GM12878 (cell line): ENCODE measurements at regions not wholly inside any gene's neighbourhood (a gene's known extent, or its start where the extent isn't known, plus 50 kb on each side); places are given as distances from the start of the nearest gene placed in this dataset.

ENCODE experiments used
- ATAC-seq: fragments of 200-7000 bp; cut with Tn5 transposase; 3 replicates; pipeline ENCODE4 v1.9.1; 2020; ENCODE audit warnings: mild to moderate bottlenecking, moderate library complexity
- BruUV-seq: library from RNA; stranded (reverse); fragments of 400-500 nt; replicated peaks from 2 replicates; lab custom pipeline; 2021; lab: Mats Ljungman, UMichigan
- CTCF ChIA-PET: fragments of 300-600 bp; sonication (Branson Sonifier 250); formaldehyde crosslinking; extraction: SDS; loops from one replicate; lab custom pipeline; 2021; ENCODE audit warnings: inconsistent platforms; lab: Yijun Ruan, JAX
- POLR2A ChIA-PET: fragments of 350-600 bp; formaldehyde crosslinking; extraction: SDS; loops from one replicate; lab custom pipeline; 2021; ENCODE audit warnings: inconsistent platforms; lab: Charles Lee
- RAD21 ChIA-PET: fragments of 300-600 bp; sonication (Branson Sonifier 250); formaldehyde crosslinking; loops from one replicate; lab custom pipeline; 2023; ENCODE audit warnings: antibody characterized with exemption; ENCODE audit not compliant: unreplicated experiment; lab: Charles Lee
- SMC1A ChIA-PET: fragments of 300-600 bp; sonication (Branson Sonifier 250); formaldehyde crosslinking; loops from one replicate; lab custom pipeline; 2023; ENCODE audit not compliant: unreplicated experiment, uncharacterized antibody; lab: Charles Lee
- DNase-seq: peaks from one replicate; pipeline ENCODE4 v3.0.0-alpha.2; 2011; ENCODE audit warnings: low read depth, low spot score
- FAIRE-seq: peaks from 3 replicates; lab custom pipeline; 2011; peaks lifted over from hg19 to GRCh38; lab: Jason Lieb, UNC
- H2AFZ ChIP-seq: 2 replicates; pipeline ENCODE4 v1.6.0; 2011; ENCODE audit warnings: low read depth, low read length, control low read depth; ENCODE audit not compliant: control insufficient read depth
- H3K27ac ChIP-seq: 2 replicates; pipeline ENCODE4 v1.5.1; 2011; ENCODE audit warnings: control low read depth; ENCODE audit not compliant: control insufficient read depth, insufficient read depth
- H3K27me3 ChIP-seq, 2 experiments: replicated peaks in 1 of 2; 2 replicates each; pipeline versions ENCODE4 v1.6.0 to v1.6.1; 2011; ENCODE audit warnings: low read length in 1 of 2; ENCODE audit not compliant: control insufficient read depth in 2 of 2, insufficient read depth in 2 of 2
- H3K36me3 ChIP-seq, 2 experiments: 2 replicates each; pipeline ENCODE4 v1.5.1; 2011; ENCODE audit warnings: low read length in 1 of 2; ENCODE audit not compliant: control insufficient read depth in 2 of 2, insufficient read depth in 2 of 2
- H3K4me1 ChIP-seq: 2 replicates; pipeline ENCODE4 v1.6.1; 2011; ENCODE audit warnings: mild to moderate bottlenecking, low read length, moderate library complexity, mixed read lengths; ENCODE audit not compliant: control insufficient read depth, insufficient read depth
- H3K4me2 ChIP-seq: 2 replicates; pipeline ENCODE4 v1.6.0; 2011; ENCODE audit warnings: control low read depth; ENCODE audit not compliant: control insufficient read depth, insufficient read depth
- H3K4me3 ChIP-seq: fragments of 200-600 bp; sonication (generic); 2 replicates; pipeline ENCODE4 v1.5.1; 2016
- H3K79me2 ChIP-seq: 2 replicates; pipeline ENCODE4 v1.6.0; 2011; ENCODE audit warnings: low read length; ENCODE audit not compliant: control insufficient read depth, insufficient read depth
- H3K9ac ChIP-seq: 2 replicates; pipeline ENCODE4 v1.8.0; 2011; ENCODE audit warnings: low read length, control low read depth, mixed read lengths; ENCODE audit not compliant: control insufficient read depth, insufficient read depth
- H3K9me3 ChIP-seq: replicated peaks from 3 replicates; pipeline ENCODE4 v1.5.1; 2011; ENCODE audit warnings: mild to moderate bottlenecking, low read length; ENCODE audit not compliant: control insufficient read depth, insufficient read depth
- H4K20me1 ChIP-seq: 2 replicates; pipeline ENCODE4 v1.6.0; 2011; ENCODE audit not compliant: control insufficient read depth, insufficient read depth
- BHLHE40 ChIP-seq, 2 experiments: fragments of 450-650 bp in 1 of 2; IDR thresholded peaks; 2 replicates each; pipeline ENCODE4 v1.6.1; 2011 to 2017; ENCODE audit warnings: low read depth in 2 of 2, borderline replicate concordance in 1 of 2, improper control_type of control experiment in 1 of 2, low read length in 1 of 2, mild to moderate bottlenecking in 1 of 2
- FOS ChIP-seq: IDR thresholded peaks from 3 replicates; pipeline ENCODE4 v1.6.1; 2011; ENCODE audit warnings: borderline replicate concordance; ENCODE audit not compliant: insufficient read length; ENCODE audit errors: extremely low read depth
- IKZF1 ChIP-seq: fragments of 450-650 bp; conservative IDR thresholded peaks from 2 replicates; pipeline ENCODE4 v1.6.1; 2017; ENCODE audit warnings: antibody characterized with exemption, mild to moderate bottlenecking
- SIN3A ChIP-seq: IDR thresholded peaks from 2 replicates; pipeline ENCODE4 v1.6.1; 2012; ENCODE audit warnings: low read depth, low read length, improper control_type of control experiment
- SUPT20H ChIP-seq: IDR thresholded peaks from 2 replicates; pipeline ENCODE4 v1.6.1; 2011; ENCODE audit warnings: low read depth, mild to moderate bottlenecking, low read length, moderate library complexity, borderline replicate concordance; ENCODE audit not compliant: control insufficient read depth
- SUZ12 ChIP-seq: fragments of 200-600 bp; sonication (generic); IDR thresholded peaks from one replicate; pipeline ENCODE4 v1.6.1; 2018; ENCODE audit warnings: antibody characterized with exemption, mild to moderate bottlenecking; ENCODE audit not compliant: unreplicated experiment
- WGBS: methylation state at CpG from one replicate; pipeline ENCODE4 v1.1.6; 2016; ENCODE audit warnings: low lambda C conversion rate; ENCODE audit not compliant: insufficient replicate concordance, insufficient coverage; ENCODE audit errors: missing lambda C conversion rate; 5-methylcytosine and 5-hydroxymethylcytosine counted together
- in situ Hi-C: fragments of 300-500 bp; cut with MboI; formaldehyde crosslinking; loops from 9 replicates; pipeline ENCODE4 v1.14.3; 2018; ENCODE audit warnings: mixed read lengths
- intact Hi-C: fragments of 100-400 bp; cut with micrococcal nuclease; formaldehyde crosslinking; loops from one replicate; pipeline ENCODE4 v1.14.2; 2022; ENCODE audit not compliant: unreplicated experiment

GRCh38 chr1:232209357-232209756 lies 420.6 kb downstream of the SIPA1L2 start:
- Histone ChIP-seq H3K27me3 (no peaks in the 10 kb centered on the region; a peak in 1 of 4 replicates), H3K79me2 (no peaks in the 10 kb centered on the region), H3K4me3 (no peak overlapping the region), H3K36me3 (no peaks in the 10 kb centered on the region), H3K27ac (no peak overlapping the region), H4K20me1 (no peaks in the 10 kb centered on the region), H3K4me2 (no peak overlapping the region), H3K9ac (no peak overlapping the region), H2AFZ (no peak overlapping the region), H3K4me1 (no peaks in the 10 kb centered on the region), H3K9me3 (no peaks in the 10 kb centered on the region)
- ATAC-seq = no peak
- no peak for DNase-seq
- RAD21 ChIA-PET = no interaction called here
- no TSS peak for BruUV-seq
- TF ChIP-seq IKZF1 (no peak), SUPT20H (no peak)
- POLR2A ChIA-PET = no interaction called here
- no peak for FAIRE-seq
- 25% methylated on average over 4 of the region's 4 CpGs for WGBS
- in situ Hi-C loops = no loop called here
- intact Hi-C loops = no loop called here
- CTCF ChIA-PET = no interaction called here
- SMC1A ChIA-PET = no interaction called here

- H3K36me3 ChIP-seq = no peaks in the 10 kb centered on the region
- no peak for DNase-seq
- TF ChIP-seq FOS (no peak), SUZ12 (no peak), SIN3A (no peak), BHLHE40 (IDR thresholded peaks at IDR 0.05; ENCODE audit: borderline replicate concordance in 1 of 2, low read depth in 2 of 2, low read length in 1 of 2) (no peak)
- TF ChIP-seq, all 136 proteins: peak for 0
- Histone ChIP-seq H3K79me2 (no peaks in the 10 kb centered on the region), H3K9me3 (no peaks in the 10 kb centered on the region), H3K27me3 (no peaks in the 10 kb centered on the region; a peak in 1 of 4 replicates), H4K20me1 (no peaks in the 10 kb centered on the region), H2AFZ (no peak overlapping the region), H3K4me3 (no peak overlapping the region), H3K9ac (no peak overlapping the region), H3K27ac (no peak overlapping the region), H3K4me2 (no peak overlapping the region), H3K4me1 (no peaks in the 10 kb centered on the region)
- CTCF ChIA-PET = no interaction called here
- POLR2A ChIA-PET = no interaction called here
- RAD21 ChIA-PET = no interaction called here
- FAIRE-seq = no peak
- BruUV-seq = no TSS peak
- ATAC-seq = no peak
- SMC1A ChIA-PET = no interaction called here
- 35% methylated on average over 8 of the region's 8 CpGs for WGBS
- intact Hi-C loops (no loop called here), in situ Hi-C loops (no loop called here)
Observed at GRCh38 chr1:232207073-232207866, 422.7 kb downstream of the SIPA1L2 start.
